ENCODE measurements at regions not wholly inside any gene's neighbourhood (a gene's known extent, or its start where the extent isn't known, plus 50 kb on each side); places are given as distances from the start of the nearest gene placed in this dataset.

DNA sequence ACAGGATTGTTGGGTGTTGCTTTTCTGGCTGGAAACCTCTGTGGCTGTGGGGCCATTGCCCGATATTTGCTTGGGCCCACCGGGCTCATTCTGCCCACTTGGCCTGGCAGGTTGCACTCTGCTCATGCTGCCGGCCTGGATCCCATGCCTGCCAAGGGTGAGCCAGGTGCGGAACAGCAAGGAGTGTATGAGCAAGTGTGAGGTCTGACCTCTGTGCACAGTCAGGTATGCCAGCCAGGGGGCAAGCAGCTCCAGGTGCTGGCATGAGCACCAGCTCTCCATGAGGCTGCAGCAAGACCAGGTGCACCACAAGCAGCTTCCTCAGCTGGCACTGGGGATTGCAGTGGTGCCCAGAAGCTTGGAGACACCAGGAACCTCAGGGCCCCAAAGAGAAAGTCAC is 65.4 kb upstream of the KIF5B start:
- Histone ChIP-seq H2AK5ac (ENCODE audit: low read depth, low read length) (no peak overlapping the region), H2BK15ac (ENCODE audit: low read depth, low read length) (no peak overlapping the region), H3K56ac (ENCODE audit: extremely low read depth, insufficient read depth, low read length) (no peak overlapping the region), H4K5ac (ENCODE audit: low read depth, low read length) (no peak overlapping the region), H3K4ac (ENCODE audit: low read depth, low read length) (no peak overlapping the region), H3K4me2 (ENCODE audit: low read depth, low read length) (no peak overlapping the region), H4K8ac (ENCODE audit: low read depth in 2 of 2, low read length in 2 of 2) (no peak overlapping the region), H3K27ac (ENCODE audit: insufficient read depth, low read length) (no peak overlapping the region), H2BK5ac (ENCODE audit: low read depth, low read length, poor library complexity, severe bottlenecking) (no peak overlapping the region), H3K4me3 (ENCODE audit: insufficient read depth, low read depth, low read length) (no peak overlapping the region), H3K36me3 (ENCODE audit: control insufficient read depth, insufficient read depth, low read length) (no peaks in the 10 kb centered on the region), H3K27me3 (ENCODE audit: control insufficient read depth, insufficient read depth, low read length) (peaks cover 7% of the 10 kb centered on the region), H3K9me3 (ENCODE audit: control insufficient read depth, insufficient read depth, low read length) (peaks cover 10% of the 10 kb centered on the region), H2BK20ac (ENCODE audit: low read depth, low read length) (no peak overlapping the region), H3K9ac (ENCODE audit: low read depth, low read length) (no peak overlapping the region), H3K23ac (ENCODE audit: low read depth, low read length) (no peak overlapping the region), H2BK120ac (ENCODE audit: low read depth, low read length) (no peak overlapping the region), H2AFZ (replicated peaks; ENCODE audit: low read length, poor library complexity) (no peak overlapping the region), H4K20me1 (ENCODE audit: insufficient read depth, low read length) (no peaks in the 10 kb centered on the region), H3K79me1 (ENCODE audit: low read depth in 1 of 2, low read length in 2 of 2) (no peaks in the 10 kb centered on the region), H3K18ac (ENCODE audit: low read depth, low read length) (no peak overlapping the region), H2AK9ac (replicated peaks; ENCODE audit: low read depth, low read length, poor library complexity) (no peak overlapping the region), H3K9me1 (ENCODE audit: insufficient read depth, low read length) (no peaks in the 10 kb centered on the region), H3K14ac (replicated peaks; ENCODE audit: low read depth, low read length) (no peak overlapping the region), H3K4me1 (ENCODE audit: control insufficient read depth, insufficient read depth, low read length) (no peaks in the 10 kb centered on the region), H4K91ac (ENCODE audit: insufficient read depth, low read depth, low read length) (no peak overlapping the region)
- TF ChIP-seq CTCF (conservative IDR thresholded peaks at IDR 0.05; ENCODE audit: low read depth, low read length) (no peak), NFE2L2 (IDR thresholded peaks at IDR 0.05; ENCODE audit: low read depth, low read length) (no peak), RFX5 (IDR thresholded peaks at IDR 0.05; ENCODE audit: low read depth, low read length) (no peak), POLR2A (IDR thresholded peaks at IDR 0.05; ENCODE audit: low read depth, low read length) (no peak), MAZ (IDR thresholded peaks at IDR 0.05; ENCODE audit: borderline replicate concordance, low read depth, low read length) (no peak), USF2 (IDR thresholded peaks at IDR 0.05; ENCODE audit: low read depth, low read length) (no peak), CEBPB (IDR thresholded peaks at IDR 0.05; ENCODE audit: low read depth, low read length) (no peak), RCOR1 (IDR thresholded peaks at IDR 0.05; ENCODE audit: insufficient replicate concordance, low read length) (no peak), RAD21 (IDR thresholded peaks at IDR 0.05; ENCODE audit: low read length) (no peak), BHLHE40 (IDR thresholded peaks at IDR 0.05; ENCODE audit: low read depth, low read length) (no peak), MXI1 (IDR thresholded peaks at IDR 0.05; ENCODE audit: borderline replicate concordance, low read depth, low read length) (no peak)
- TF ChIP-seq, protein P1, sequence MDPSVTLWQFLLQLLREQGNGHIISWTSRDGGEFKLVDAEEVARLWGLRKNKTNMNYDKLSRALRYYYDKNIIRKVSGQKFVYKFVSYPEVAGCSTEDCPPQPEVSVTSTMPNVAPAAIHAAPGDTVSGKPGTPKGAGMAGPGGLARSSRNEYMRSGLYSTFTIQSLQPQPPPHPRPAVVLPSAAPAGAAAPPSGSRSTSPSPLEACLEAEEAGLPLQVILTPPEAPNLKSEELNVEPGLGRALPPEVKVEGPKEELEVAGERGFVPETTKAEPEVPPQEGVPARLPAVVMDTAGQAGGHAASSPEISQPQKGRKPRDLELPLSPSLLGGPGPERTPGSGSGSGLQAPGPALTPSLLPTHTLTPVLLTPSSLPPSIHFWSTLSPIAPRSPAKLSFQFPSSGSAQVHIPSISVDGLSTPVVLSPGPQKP (IDR thresholded peaks at IDR 0.05; ENCODE audit: borderline replicate concordance, low read depth, low read length): no peak
- DNase-seq (no peak), ATAC-seq (ENCODE audit: low read depth) (no peak)
- WGBS, 2 experiments (ENCODE audit: extremely low coverage in 2 of 2, insufficient read length in 1 of 2): no CpG with 5 or more reads among the region's 4 CpGs
- in situ Hi-C loops (cut with MboI; ENCODE audit: low sequenced_read_pairs): no loop called here
- ChIA-PET POLR2A (ENCODE audit: unreplicated experiment) (interaction anchor here (0.6 kb wide), 1 partner anchor 173 kb away, joined by 3 read pairs; no protein-coding TSS in a partner anchor), CTCF (no interaction called here)
- dilution Hi-C loops (cut with HindIII; ENCODE audit: low sequenced_read_pairs, unreplicated experiment): no loop called here
- no TSS peak for BruUV-seq (replicated peaks)
- intact Hi-C loops (cut with micrococcal nuclease): no loop called here

Data from IMR-90 (cell line).